Endothelial cell of umbilical vein (primary cell): ENCODE measurements at regions not wholly inside any gene's neighbourhood (a gene's known extent, or its start where the extent isn't known, plus 50 kb on each side); places are given as distances from the start of the nearest gene placed in this dataset.

Source experiments
- BruUV-seq: library from RNA; stranded (reverse); fragments of 400-500 nt; replicated peaks from 2 replicates; lab custom pipeline; 2021; lab: Mats Ljungman, UMichigan
- CTCF ChIA-PET: fragments of 300-600, 350-600 bp; sonication (Branson Sonifier 250); formaldehyde crosslinking; loops from one replicate; lab custom pipeline; 2021; ENCODE audit warnings: antibody characterized with exemption, inconsistent platforms; lab: Charles Lee
- POLR2A ChIA-PET: fragments of 300-600, 350-600 bp; sonication (Branson Sonifier 250); formaldehyde crosslinking; loops from one replicate; lab custom pipeline; 2021; ENCODE audit warnings: antibody characterized with exemption, inconsistent platforms; lab: Charles Lee
- DNase-seq: peaks from one replicate; pipeline ENCODE4 v3.0.0-alpha.2; 2011; ENCODE audit warnings: low read depth, low spot score
- FAIRE-seq: peaks from 2 replicates; lab custom pipeline; 2011; peaks lifted over from hg19 to GRCh38; lab: Jason Lieb, UNC
- H2AFZ ChIP-seq: 2 replicates; pipeline ENCODE4 v1.6.0; 2012; ENCODE audit warnings: low read depth, low read length, control low read depth, inconsistent platforms
- H3K27ac ChIP-seq: 2 replicates; pipeline ENCODE4 v1.5.1; 2011; ENCODE audit warnings: low read depth, mild to moderate bottlenecking, control low read depth, low read length, moderate library complexity; ENCODE audit not compliant: insufficient read depth
- H3K27me3 ChIP-seq, 2 experiments: 2 replicates each; pipeline versions ENCODE4 v1.6.0 to v1.6.1; 2011; ENCODE audit warnings: low read length in 2 of 2, mixed read lengths in 1 of 2; ENCODE audit not compliant: control insufficient read depth in 2 of 2, insufficient read depth in 2 of 2
- H3K36me3 ChIP-seq, 2 experiments: 2 replicates in 1 of 2; 3 replicates in 1 of 2; pipeline ENCODE4 v1.5.1; 2011; ENCODE audit warnings: low read length in 2 of 2, mild to moderate bottlenecking in 1 of 2, moderate library complexity in 1 of 2; ENCODE audit not compliant: control insufficient read depth in 2 of 2, insufficient read depth in 2 of 2; ENCODE audit errors: extremely low read depth in 1 of 2
- H3K4me1 ChIP-seq: 3 replicates; pipeline ENCODE4 v1.5.1; 2011; ENCODE audit warnings: mild to moderate bottlenecking, low read length; ENCODE audit not compliant: control insufficient read depth, insufficient read depth; ENCODE audit errors: extremely low read depth
- H3K4me2 ChIP-seq: 2 replicates; pipeline ENCODE4 v1.6.1; 2011; ENCODE audit warnings: low read length, control low read depth, mixed read lengths; ENCODE audit not compliant: insufficient read depth
- H3K4me3 ChIP-seq, 3 experiments: fragments of 200-600 bp in 1 of 3; sonication (generic), shearing (Covaris generic) in 1 of 3; replicated peaks in 1 of 3; 2 replicates each; pipeline ENCODE4 v1.5.1; 2011 to 2016; ENCODE audit warnings: control low read depth in 3 of 3, low read length in 3 of 3, mild to moderate bottlenecking in 2 of 3, inconsistent platforms in 1 of 3, low read depth in 1 of 3, moderate library complexity in 1 of 3; ENCODE audit not compliant: insufficient read depth in 1 of 3
- H3K79me2 ChIP-seq: 2 replicates; pipeline ENCODE4 v1.6.0; 2012; ENCODE audit warnings: low read length, inconsistent platforms; ENCODE audit not compliant: control insufficient read depth, insufficient read depth
- H3K9ac ChIP-seq: replicated peaks from 2 replicates; pipeline ENCODE3; 2011; ENCODE audit warnings: low read length, control low read depth; ENCODE audit not compliant: insufficient read depth; ENCODE audit errors: extremely low read depth
- H3K9me1 ChIP-seq: replicated peaks from 3 replicates; pipeline ENCODE4 v1.6.0; 2011; ENCODE audit warnings: mild to moderate bottlenecking, low read length; ENCODE audit not compliant: control insufficient read depth, insufficient read depth; ENCODE audit errors: extremely low read depth
- H3K9me3 ChIP-seq: replicated peaks from 2 replicates; pipeline ENCODE4 v1.5.1; 2012; ENCODE audit warnings: low read length, inconsistent platforms; ENCODE audit not compliant: control insufficient read depth, insufficient read depth
- H4K20me1 ChIP-seq: replicated peaks from 2 replicates; pipeline ENCODE3; 2011; ENCODE audit warnings: mild to moderate bottlenecking, low read length; ENCODE audit not compliant: control insufficient read depth, insufficient read depth; ENCODE audit errors: extremely low read depth
- EZH2 ChIP-seq: IDR thresholded peaks from 2 replicates; pipeline ENCODE4 v1.6.1; 2012; ENCODE audit warnings: borderline replicate concordance, low read depth, mild to moderate bottlenecking, moderate library complexity, low read length, inconsistent platforms; ENCODE audit not compliant: severe bottlenecking
- FOS ChIP-seq: IDR thresholded peaks from 2 replicates; pipeline ENCODE4 v1.6.1; 2011; ENCODE audit warnings: mild to moderate bottlenecking, low read length, moderate library complexity, borderline replicate concordance; ENCODE audit not compliant: insufficient read depth
- GATA2 ChIP-seq: IDR thresholded peaks from 2 replicates; pipeline ENCODE4 v1.7.0; 2011; ENCODE audit warnings: low read depth, mild to moderate bottlenecking, moderate library complexity, mixed read lengths, low read length; ENCODE audit not compliant: insufficient read length, insufficient read depth
- JUN ChIP-seq: IDR thresholded peaks from 2 replicates; pipeline ENCODE4 v1.6.1; 2011; ENCODE audit warnings: borderline replicate concordance, low read depth; ENCODE audit not compliant: insufficient read length, insufficient read depth
- MYC ChIP-seq: IDR thresholded peaks from one replicate; pipeline ENCODE4 v1.6.1; 2011; ENCODE audit warnings: mild to moderate bottlenecking, low read depth, low read length
- POLR2A ChIP-seq: IDR thresholded peaks from 2 replicates; pipeline ENCODE4 v1.6.1; 2012; ENCODE audit warnings: low read depth, mild to moderate bottlenecking, control low read depth, low read length
- POLR2AphosphoS5 ChIP-seq: IDR thresholded peaks from 2 replicates; pipeline ENCODE4 v1.6.1; 2012; ENCODE audit warnings: low read depth, mild to moderate bottlenecking, control low read depth, low read length, moderate library complexity; ENCODE audit not compliant: insufficient read depth
- dilution Hi-C: fragments of 300-500 bp; cut with MboI; formaldehyde crosslinking; loops from one replicate; pipeline ENCODE4 v1.15.0; 2019; ENCODE audit warnings: low sequenced_read_pairs; ENCODE audit not compliant: extremely low pct_ligation_motif_present
- intact Hi-C: fragments of 100-400 bp; cut with micrococcal nuclease; formaldehyde crosslinking; loops from one replicate; pipeline ENCODE4 v1.10.0; 2022
- TF ChIP-seq, protein P1 (sequence below), 2 donors: IDR thresholded peaks; 1 replicate in 1 of 2; 2 replicates in 1 of 2; pipeline ENCODE4 v1.5.1; 2011; ENCODE audit warnings: low read length in 2 of 2, mild to moderate bottlenecking in 2 of 2, moderate library complexity in 2 of 2, control low read depth in 1 of 2, inconsistent platforms in 1 of 2, low read depth in 1 of 2; ENCODE audit not compliant: insufficient read depth in 1 of 2; ENCODE audit errors: extremely low read depth in 1 of 2
- TF ChIP-seq, protein P2 (sequence below): IDR thresholded peaks from 2 replicates; pipeline ENCODE4 v1.6.1; 2011; ENCODE audit not compliant: insufficient read depth, insufficient read length

DNA sequence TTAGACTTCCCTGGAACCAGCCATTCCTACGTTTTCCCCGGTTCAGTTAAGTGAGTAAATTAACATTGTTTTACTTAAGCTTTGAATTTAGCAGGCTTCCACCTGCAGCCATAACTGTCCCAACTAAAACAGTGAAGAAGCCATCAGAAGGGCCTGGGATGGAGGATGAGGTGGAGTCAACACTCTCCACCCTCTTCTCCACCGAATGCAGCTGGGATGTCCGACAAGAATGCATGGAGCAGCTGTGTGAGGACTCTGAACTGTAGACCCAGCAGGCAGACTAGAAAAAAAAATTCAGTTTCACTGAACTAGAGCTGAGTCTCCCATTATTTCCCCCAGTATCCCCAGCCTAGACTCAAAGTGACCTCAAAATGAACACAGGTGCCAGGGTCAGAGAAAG is 114.8 kb downstream of the C16orf95 start:
- Histone ChIP-seq H2AFZ (no peak overlapping the region), H3K36me3 (no peaks in the 10 kb centered on the region), H3K9ac (no peak overlapping the region), H3K4me3 (no peak overlapping the region), H3K79me2 (no peaks in the 10 kb centered on the region), H3K9me1 (no peaks in the 10 kb centered on the region), H4K20me1 (no peaks in the 10 kb centered on the region), H3K27me3 (peaks cover 0 to 8% of the 10 kb centered on the region in 2 experiments), H3K4me2 (no peak overlapping the region), H3K4me1 (no peaks in the 10 kb centered on the region), H3K9me3 (no peaks in the 10 kb centered on the region), H3K27ac (no peak overlapping the region)
- intact Hi-C loops: loop anchor here (5.0 kb wide), 1 partner anchor 140 kb away; no protein-coding TSS in a partner anchor
- CTCF ChIA-PET: interaction anchor here (0.9 to 3.2 kb wide), 23 partner anchors 8 to 639 kb away, joined by 3 to 35 read pairs (median 7); no protein-coding TSS in a partner anchor
- TF ChIP-seq GATA2: no peak
- TF ChIP-seq, protein P1, sequence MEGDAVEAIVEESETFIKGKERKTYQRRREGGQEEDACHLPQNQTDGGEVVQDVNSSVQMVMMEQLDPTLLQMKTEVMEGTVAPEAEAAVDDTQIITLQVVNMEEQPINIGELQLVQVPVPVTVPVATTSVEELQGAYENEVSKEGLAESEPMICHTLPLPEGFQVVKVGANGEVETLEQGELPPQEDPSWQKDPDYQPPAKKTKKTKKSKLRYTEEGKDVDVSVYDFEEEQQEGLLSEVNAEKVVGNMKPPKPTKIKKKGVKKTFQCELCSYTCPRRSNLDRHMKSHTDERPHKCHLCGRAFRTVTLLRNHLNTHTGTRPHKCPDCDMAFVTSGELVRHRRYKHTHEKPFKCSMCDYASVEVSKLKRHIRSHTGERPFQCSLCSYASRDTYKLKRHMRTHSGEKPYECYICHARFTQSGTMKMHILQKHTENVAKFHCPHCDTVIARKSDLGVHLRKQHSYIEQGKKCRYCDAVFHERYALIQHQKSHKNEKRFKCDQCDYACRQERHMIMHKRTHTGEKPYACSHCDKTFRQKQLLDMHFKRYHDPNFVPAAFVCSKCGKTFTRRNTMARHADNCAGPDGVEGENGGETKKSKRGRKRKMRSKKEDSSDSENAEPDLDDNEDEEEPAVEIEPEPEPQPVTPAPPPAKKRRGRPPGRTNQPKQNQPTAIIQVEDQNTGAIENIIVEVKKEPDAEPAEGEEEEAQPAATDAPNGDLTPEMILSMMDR (IDR thresholded peaks at IDR 0.05; ENCODE audit: extremely low read depth in 1 of 2, insufficient read depth in 1 of 2, low read depth in 1 of 2, low read length in 2 of 2): no peak
- TF ChIP-seq POLR2A: no peak
- TF ChIP-seq FOS: no peak
- TF ChIP-seq POLR2AphosphoS5: no peak
- TF ChIP-seq EZH2: no peak
- TF ChIP-seq, protein P2, sequence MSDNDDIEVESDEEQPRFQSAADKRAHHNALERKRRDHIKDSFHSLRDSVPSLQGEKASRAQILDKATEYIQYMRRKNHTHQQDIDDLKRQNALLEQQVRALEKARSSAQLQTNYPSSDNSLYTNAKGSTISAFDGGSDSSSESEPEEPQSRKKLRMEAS: no peak
- no peak for TF ChIP-seq MYC
- no peak for TF ChIP-seq JUN
- dilution Hi-C loops: no loop called here
- DNase-seq (no peak), FAIRE-seq (no peak)
- POLR2A ChIA-PET: interaction anchor here (0.9 kb wide), 1 partner anchor 55 kb away, joined by 8 read pairs; no protein-coding TSS in a partner anchor
- BruUV-seq: no TSS peak
